Colonic mucosa (tissue), 4 donors: ENCODE measurements at regions not wholly inside any gene's neighbourhood (a gene's known extent, or its start where the extent isn't known, plus 50 kb on each side); places are given as distances from the start of the nearest gene placed in this dataset.

Experiments
- DNase-seq: peaks from one replicate; pipeline ENCODE4 v3.0.0-alpha.2; 2020
- H3K27ac ChIP-seq: fragments of 200-600 bp; one replicate; pipeline ENCODE4 v1.8.0; 2021
- H3K27me3 ChIP-seq: fragments of 200-600 bp; one replicate; pipeline ENCODE4 v1.8.0; 2021
- H3K36me3 ChIP-seq: fragments of 200-600 bp; one replicate; pipeline ENCODE4 v1.8.0; 2021
- H3K4me1 ChIP-seq: fragments of 200-600 bp; one replicate; pipeline ENCODE4 v1.8.0; 2021; ENCODE audit warnings: mild to moderate bottlenecking
- H3K4me3 ChIP-seq: fragments of 200-600 bp; one replicate; pipeline ENCODE4 v1.8.0; 2021
- H3K9ac ChIP-seq, 2 donors: one replicate each; pipeline ENCODE4 v1.7.0; 2013; ENCODE audit warnings: control low read depth in 2 of 2, low read depth in 2 of 2, low read length in 2 of 2
- H3K9me3 ChIP-seq: fragments of 200-600 bp; one replicate; pipeline ENCODE4 v1.8.0; 2021
- CTCF ChIP-seq: fragments of 200-600 bp; IDR thresholded peaks from one replicate; pipeline ENCODE4 v1.8.0; 2022; ENCODE audit warnings: antibody characterized with exemption, mild to moderate bottlenecking
- intact Hi-C: fragments of 100-400 bp; cut with DNase I; formaldehyde crosslinking; loops from one replicate; pipeline ENCODE4 v1.14.1; 2022
- donor health status: healthy.
- donor health status: DM: no; HTN: no; CAD: no.
- donor health status: DM: no; HTN: no; CAD: no.

GRCh38 chr13:22836475-22836874, 344.3 kb upstream of the SGCG start:
- no peak for TF ChIP-seq CTCF
- H3K9me3 ChIP-seq: no peaks in the 10 kb centered on the region
- no peak overlapping the region for H3K27ac ChIP-seq
- intact Hi-C loops: no loop called here
- H3K9ac ChIP-seq: no peak overlapping the region
- no peaks in the 10 kb centered on the region for H3K36me3 ChIP-seq
- no peaks in the 10 kb centered on the region for H3K27me3 ChIP-seq
- H3K4me3 ChIP-seq: no peak overlapping the region
- DNase-seq: no peak
- H3K4me1 ChIP-seq: no peaks in the 10 kb centered on the region

- DNase-seq: no peak
- TF ChIP-seq CTCF: no peak
- Histone ChIP-seq H3K4me1 (no peaks in the 10 kb centered on the region), H3K27me3 (no peaks in the 10 kb centered on the region), H3K36me3 (no peaks in the 10 kb centered on the region), H3K27ac (no peak overlapping the region), H3K9ac (no peak overlapping the region), H3K4me3 (no peak overlapping the region), H3K9me3 (no peaks in the 10 kb centered on the region)
- intact Hi-C loops: no loop called here
These were observed 342.7 kb upstream of the SGCG start for GRCh38 chr13:22837980-22838647.

- intact Hi-C loops: no loop called here
These were observed 340.9 kb upstream of the SGCG start for GRCh38 chr13:22839603-22840530.

GRCh38 chr13:22846551-22846950, 334.2 kb upstream of the SGCG start:
- intact Hi-C loops: no loop called here
- Histone ChIP-seq H3K36me3 (no peaks in the 10 kb centered on the region), H3K4me1 (no peaks in the 10 kb centered on the region), H3K9me3 (no peaks in the 10 kb centered on the region), H3K27ac (no peak overlapping the region), H3K9ac (no peak overlapping the region), H3K27me3 (no peaks in the 10 kb centered on the region), H3K4me3 (no peak overlapping the region)
- TF ChIP-seq CTCF: no peak
- DNase-seq: no peak

More at GRCh38 chr13:22839603-22840530, 340.9 kb upstream of the SGCG start:
- H3K27ac ChIP-seq: no peak overlapping the region
- H3K9me3 ChIP-seq: no peaks in the 10 kb centered on the region
- H3K4me3 ChIP-seq: no peak overlapping the region
- no peaks in the 10 kb centered on the region for H3K36me3 ChIP-seq
- no peak for TF ChIP-seq CTCF
- no peaks in the 10 kb centered on the region for H3K27me3 ChIP-seq
- no peak overlapping the region for H3K9ac ChIP-seq
- no peaks in the 10 kb centered on the region for H3K4me1 ChIP-seq
- no peak for DNase-seq

- Histone ChIP-seq H3K9me3 (no peaks in the 10 kb centered on the region), H3K4me3 (no peak overlapping the region), H3K9ac (no peak overlapping the region), H3K27me3 (no peaks in the 10 kb centered on the region), H3K36me3 (no peaks in the 10 kb centered on the region), H3K27ac (no peak overlapping the region), H3K4me1 (no peaks in the 10 kb centered on the region)
- DNase-seq: peak; percentile 43
- TF ChIP-seq CTCF: no peak
- intact Hi-C loops: no loop called here
These were observed 332.2 kb upstream of the SGCG start for GRCh38 chr13:22848539-22849052.
